ENCODE measurements at regions not wholly inside any gene's neighbourhood (a gene's known extent, or its start where the extent isn't known, plus 50 kb on each side); places are given as distances from the start of the nearest gene placed in this dataset.
A peak's percentile ranks its signal among the peaks of the same experiment; 100 is the strongest.

DNA sequence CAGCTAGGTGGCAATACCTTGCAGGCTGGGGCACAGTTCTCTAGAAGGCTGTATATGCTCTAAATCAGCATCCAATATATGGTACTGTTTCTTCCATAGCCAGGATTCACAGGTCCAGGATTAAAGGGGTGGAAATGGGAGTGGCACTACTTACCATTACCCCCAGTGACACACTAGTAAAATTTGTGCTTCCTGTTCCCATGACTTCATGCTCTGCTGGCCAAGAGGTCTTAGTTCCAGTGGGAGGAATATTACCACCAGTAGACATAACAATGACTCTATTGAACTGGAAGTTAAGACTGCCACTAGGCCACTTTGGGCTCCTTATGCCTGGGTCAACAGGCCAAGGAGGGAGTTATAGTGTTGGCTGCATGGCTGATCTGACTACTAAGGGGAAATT is 174.3 kb upstream of the TNFAIP3 start:
- DNase-seq: no peak

GRCh38 chr6:137693711-137694110 is 173.3 kb upstream of the TNFAIP3 start:
- no peak for DNase-seq

DNA sequence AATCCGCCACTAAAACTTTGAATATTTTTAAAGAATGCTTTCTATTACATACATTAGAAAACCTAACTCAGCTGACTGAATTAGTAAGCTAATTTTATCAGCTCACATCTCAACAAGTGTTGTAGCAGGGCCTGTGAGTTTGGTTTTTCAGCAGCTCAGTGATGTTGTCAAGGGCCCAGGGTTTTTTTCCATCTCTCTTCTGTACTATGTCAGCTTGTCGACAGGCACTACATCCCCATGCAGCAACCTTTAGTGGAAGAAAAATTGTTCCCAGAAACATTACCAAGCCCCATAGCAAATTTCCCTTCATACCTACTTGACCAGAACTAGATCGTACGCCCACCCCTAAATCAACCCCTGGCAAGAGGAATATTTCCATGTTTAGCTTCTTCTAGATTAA is 170.3 kb upstream of the TNFAIP3 start:
- DNase-seq: no peak

GRCh38 chr6:137697267-137697938 is 169.7 kb upstream of the TNFAIP3 start:
- DNase-seq: no peak

DNA sequence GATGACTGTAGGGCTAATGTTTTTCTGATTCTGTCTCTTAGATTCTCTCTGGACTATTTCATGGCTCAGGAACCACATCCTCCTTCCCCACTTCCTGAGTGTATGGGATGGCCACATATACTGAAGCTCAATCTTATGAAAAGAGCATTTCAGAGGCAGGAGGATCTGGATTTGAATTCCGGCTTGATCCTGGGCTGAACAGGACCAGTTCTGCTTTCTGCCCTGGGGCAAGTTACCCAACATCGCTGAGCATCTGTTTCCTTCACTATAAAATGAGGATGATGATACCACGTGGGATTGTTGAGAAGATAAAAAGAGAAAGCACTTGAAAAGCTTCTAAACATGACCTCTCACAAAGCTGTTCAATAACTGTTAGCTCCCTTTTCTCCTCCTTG is 168.4 kb upstream of the TNFAIP3 start:
- DNase-seq: no peak

DNA sequence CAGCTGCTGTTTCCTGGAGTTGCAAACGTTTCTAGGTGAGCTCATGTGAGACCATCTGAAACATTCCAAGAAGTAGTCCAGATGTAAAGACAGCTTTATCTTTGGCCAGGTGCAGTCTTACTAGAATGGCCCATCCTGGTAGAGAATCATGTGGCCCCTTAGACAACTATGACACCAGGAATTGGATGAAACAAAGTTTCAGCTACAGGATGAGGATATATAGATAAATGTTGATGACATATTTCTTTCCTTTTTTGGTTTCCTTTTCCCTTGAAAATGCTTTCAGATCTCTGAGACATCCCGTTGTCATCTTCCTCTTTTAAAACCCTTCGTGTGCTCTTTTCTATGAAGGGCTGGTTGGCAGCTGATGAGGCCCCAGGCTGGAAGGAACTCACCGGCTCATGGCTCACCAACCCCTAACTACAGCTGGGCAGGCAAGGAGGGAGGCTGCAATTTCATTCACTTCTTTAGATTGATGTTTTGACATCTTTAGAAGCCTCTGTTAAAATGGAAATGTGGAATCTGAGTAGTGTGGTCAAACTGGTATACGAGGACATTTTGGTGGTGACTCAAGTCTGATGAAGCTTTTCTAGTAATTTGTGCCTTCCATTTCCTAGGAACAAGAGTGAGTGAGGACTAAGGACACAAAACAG is 167.9 kb upstream of the TNFAIP3 start:
- DNase-seq: no peak

DNA sequence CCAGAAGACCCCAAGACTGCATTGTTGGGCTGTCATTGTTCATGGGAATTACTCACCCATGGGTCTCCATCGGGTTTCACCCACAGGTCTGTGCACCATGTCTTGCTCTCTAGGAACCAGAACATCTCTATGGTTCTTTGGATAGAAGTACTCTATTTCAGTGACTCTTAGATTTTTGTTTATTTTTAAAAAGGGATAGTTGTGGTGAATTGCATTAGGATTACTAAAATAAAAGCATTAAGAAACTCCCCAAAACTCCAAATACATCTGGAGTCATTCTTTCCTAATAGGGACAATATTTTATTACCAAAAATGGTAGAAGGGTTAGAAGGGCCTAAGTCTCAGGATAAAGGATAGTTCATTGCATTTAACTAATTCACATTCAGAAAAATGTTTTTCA is 166.9 kb upstream of the TNFAIP3 start:
- no peak for DNase-seq

DNA sequence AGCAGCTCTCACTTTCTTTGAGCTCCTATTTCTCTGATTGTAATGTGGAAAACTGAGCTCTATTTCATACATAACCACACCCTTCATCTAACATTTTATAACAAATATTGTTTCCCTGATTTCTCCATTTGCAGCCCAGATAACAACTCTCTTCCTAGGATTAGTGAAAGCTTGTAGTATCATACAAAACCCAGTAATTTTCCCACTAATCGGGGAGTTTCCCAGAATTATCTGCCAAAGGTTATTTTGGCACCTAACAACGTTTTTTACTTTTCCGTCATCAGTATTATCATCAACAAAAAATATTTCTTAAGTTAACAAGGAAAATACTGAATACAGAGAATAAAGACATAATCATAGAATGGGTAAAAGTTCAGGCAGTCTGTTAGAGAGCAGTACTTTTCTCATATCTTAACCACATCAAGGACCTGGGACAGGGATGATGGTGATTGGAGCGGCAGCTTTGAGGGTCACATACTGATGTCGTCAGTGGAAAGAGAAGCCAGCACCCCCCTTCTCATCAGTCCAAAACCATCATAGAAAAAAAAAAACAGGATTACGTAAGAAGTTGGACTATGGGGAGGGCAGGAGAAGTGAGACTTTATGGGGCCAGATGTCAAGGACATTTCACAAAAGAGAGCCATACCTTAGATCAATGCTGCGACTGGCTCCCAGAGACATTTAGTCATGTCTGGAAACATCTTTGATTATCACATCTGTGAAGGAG is 166.1 kb upstream of the TNFAIP3 start:
- no peak for DNase-seq

DNA sequence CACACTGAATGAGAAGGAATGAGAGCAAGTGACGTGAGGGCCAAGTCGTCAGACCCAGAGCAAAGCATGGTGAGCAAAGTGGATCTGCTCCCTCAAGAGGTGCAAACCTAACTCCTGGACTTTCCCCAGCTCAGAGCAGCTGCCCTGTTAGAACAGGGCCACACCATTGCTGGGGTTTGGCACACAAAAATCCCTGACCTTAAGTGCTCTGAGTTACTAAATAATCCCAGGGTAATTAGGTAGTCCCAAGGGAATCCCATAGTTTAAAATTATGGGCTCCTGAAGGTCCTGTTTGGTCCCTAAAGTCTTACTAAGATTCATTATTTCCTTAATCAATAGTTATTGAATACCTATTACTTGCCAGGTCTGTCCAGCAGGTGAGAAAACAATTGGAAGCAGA is 165.1 kb upstream of the TNFAIP3 start:
- DNase-seq: no peak

GRCh38 chr6:137702791-137703424 is 164.2 kb upstream of the TNFAIP3 start:
- DNase-seq: no peak

GRCh38 chr6:137704802-137705159 is 162.3 kb upstream of the TNFAIP3 start:
- DNase-seq: no peak

DNA sequence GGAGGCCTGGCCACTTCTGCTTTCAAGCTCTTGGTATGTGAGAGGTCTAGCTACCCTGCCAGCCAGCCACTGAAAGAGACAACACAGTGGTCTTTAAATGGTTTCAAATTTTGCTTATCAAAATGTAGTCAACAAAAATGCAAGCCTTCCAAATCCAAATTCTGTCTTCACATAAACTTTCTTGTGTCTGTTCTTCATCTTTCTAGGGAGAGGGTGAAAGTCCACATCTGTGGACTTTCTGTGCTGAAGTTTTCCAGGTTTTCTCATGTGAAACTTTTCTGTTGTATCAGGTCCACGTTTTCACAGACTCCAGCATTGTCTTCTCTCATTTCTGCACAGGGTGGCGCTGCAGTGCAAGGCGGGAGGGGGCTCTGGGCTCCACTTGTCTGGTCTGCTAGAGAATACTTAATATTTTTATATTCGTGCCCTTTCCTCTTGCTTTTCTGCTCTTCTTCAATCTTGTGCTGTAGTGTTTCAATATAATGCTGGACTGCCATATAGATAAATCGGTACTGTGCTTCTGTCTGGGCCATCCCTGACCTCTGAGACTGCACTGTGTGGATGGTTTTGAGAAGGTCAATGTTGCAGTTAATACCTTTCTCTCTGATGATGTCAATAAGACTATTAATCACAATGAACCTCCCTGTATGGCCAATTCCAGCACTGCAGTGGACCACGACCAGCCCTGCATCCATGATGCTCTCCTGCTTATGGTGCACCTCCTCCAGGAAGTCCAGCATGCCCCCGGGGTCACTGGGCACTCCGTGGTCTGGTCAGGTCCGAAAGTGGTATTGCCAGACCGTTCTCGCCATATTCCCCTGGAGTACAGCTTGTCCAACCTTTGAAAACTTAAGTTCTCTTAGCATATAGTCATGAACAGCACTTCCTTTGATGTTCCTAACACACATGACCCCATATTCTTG is 161.6 kb upstream of the TNFAIP3 start:
- no peak for DNase-seq

DNA sequence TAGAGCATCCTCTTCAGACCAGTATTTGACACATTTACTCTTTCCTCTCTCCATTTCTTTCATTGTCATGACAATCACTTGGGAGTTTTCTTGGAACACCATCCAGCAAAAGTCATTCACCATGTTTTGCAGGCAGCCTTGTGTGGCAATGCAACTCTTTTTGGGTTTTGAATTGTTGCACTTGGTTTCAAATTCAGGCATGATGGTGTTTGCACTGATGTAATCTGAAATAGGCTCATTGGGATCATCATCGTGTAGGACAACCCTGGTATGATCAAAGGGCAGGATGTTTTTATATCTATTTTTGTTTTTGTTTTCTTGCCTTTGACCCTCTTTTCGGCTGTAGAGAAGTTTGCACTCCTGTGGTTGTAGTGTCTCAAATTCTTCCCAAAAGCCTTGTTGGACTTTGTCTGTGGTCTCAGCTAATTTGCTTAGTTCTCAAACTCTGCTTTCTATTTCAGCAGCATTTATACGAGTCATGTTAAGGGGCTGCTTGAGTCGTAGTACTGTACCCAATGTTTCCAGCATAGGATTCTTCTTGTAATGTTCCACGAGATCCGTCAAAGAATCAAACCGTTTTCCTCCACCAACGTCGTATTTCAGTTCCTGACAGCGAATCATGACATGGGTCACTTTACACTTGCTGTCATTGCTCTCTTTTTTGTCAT is 160.8 kb upstream of the TNFAIP3 start:
- no peak for DNase-seq

GRCh38 chr6:137707038-137707589 is 159.9 kb upstream of the TNFAIP3 start:
- no peak for DNase-seq

GRCh38 chr6:137707590-137708360 is 159.3 kb upstream of the TNFAIP3 start:
- DNase-seq: peak; percentile 8

DNA sequence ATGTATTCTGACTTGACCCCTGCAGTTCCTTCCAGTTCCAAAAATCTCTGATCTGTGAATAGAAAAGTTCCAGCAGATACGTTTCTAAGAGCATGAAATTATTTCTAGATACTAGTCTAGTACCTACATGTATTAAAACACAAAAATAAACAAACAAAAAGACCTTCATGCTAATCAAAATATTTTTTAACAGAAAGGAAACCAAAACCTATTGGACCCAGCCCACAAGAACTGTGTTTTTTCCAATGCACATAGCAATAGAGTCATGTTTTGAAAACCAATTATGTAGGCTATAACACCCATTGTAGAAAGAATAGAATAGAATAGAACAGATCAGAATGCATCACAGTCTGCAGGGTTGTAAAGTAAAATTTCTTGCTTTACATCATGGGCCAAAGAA is 158.6 kb upstream of the TNFAIP3 start:
- DNase-seq: no peak

DNA sequence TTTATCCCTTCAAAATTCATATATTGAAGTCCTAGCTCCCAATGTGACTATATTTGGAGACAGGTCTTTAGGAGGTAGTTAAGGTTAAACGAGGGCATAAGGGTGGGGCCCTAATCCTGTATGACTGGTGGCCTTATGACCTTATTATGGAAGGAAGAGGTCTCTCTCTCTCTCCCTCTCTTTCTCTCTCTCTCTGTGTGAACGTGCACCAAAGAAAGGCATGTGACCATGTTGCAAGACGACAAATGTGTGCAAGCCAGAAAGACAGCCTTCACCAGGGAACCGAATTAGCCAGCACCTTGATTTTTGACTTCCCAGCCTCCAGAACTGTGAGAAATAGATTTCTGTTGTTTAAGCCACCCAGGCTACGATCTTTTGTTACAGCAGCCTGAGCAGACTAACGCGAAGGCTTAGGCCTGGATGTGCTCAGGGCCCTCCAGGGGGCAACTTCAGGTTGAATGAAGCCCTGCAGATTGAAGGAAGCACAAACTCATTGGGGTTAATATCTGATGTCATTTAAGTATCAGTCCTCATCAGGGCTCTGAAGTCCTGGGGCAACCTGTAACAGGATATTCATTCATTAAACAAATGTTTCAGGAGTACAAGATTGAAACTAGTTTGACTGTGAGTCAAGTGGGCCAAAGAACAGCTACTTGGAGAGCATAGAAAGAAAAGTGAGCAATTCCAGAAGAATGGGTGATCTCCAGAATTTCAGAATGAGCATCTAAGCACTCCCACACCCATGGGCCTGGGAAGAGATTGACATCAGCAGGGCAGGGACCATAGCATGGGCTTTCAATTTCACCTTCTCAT is 157.4 kb upstream of the TNFAIP3 start:
- no peak for DNase-seq

DNA sequence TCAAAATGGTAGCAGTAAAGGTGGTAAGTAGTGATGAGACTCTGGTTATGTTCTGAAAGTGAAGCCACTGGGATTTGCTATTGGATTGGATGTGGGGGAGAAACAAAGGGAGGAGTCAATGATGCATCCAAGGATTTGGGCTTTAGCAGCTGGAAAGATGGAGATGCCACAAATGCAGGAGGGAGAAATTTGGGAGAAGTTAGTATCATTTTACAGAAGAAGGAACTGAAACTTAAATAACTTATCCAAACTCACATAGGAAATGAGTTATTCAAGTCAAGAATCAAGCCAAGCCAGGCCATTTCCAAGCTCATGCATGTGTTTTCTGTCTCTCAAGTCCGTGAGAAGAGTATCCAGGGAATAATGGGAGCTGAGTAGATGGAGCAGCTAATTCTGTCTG is 155.1 kb upstream of the TNFAIP3 start:
- DNase-seq: no peak

- DNase-seq: no peak
Measured at GRCh38 chr6:137712587-137712986, 154.5 kb upstream of the TNFAIP3 start.

- DNase-seq: no peak
Measured at GRCh38 chr6:137715589-137716045, 151.4 kb upstream of the TNFAIP3 start.
